GM19351 (cell line): ENCODE measurements at regions not wholly inside any gene's neighbourhood (a gene's known extent, or its start where the extent isn't known, plus 50 kb on each side); places are given as distances from the start of the nearest gene placed in this dataset.
A peak's percentile ranks its signal among the peaks of the same experiment; 100 is the strongest.
"Not testable (repeated sequence)": the region's sequence is repeated elsewhere in the genome, so short reads cannot be mapped to it uniquely, and the experiment has no call there.

Source experiments
- ATAC-seq: cut with Tn5 transposase; IDR thresholded peaks from one replicate; pipeline ENCODE4 v1.9.1; 2021; ENCODE audit warnings: mild to moderate bottlenecking, moderate library complexity; ENCODE audit not compliant: unreplicated experiment

GRCh38 chr3:138890555-138891187, 55.9 kb upstream of the PIK3CB start:
- ATAC-seq, result peak; percentile 86

GRCh38 chr3:138889792-138890191, 55.1 kb upstream of the PIK3CB start:
- ATAC-seq, result no peak

- ATAC-seq, result no peak
Measured at GRCh38 chr3:138888560-138888959, 53.8 kb upstream of the PIK3CB start.

GRCh38 chr3:138886096-138886495, 51.4 kb upstream of the PIK3CB start:
- not testable (repeated sequence) for ATAC-seq
